C4-2B (cell line): ENCODE measurements at regions not wholly inside any gene's neighbourhood (a gene's known extent, or its start where the extent isn't known, plus 50 kb on each side); places are given as distances from the start of the nearest gene placed in this dataset.

Experiments used
- H3K27ac ChIP-seq: fragments of 450-650 bp; 2 replicates; pipeline ENCODE4 v1.5.1; 2017
- ZFX ChIP-seq: fragments of 450-650 bp; IDR thresholded peaks from 2 replicates; pipeline ENCODE4 v1.6.1; 2017
- TF ChIP-seq, protein P1 (sequence below): fragments of 450-650 bp; conservative IDR thresholded peaks from 2 replicates; pipeline ENCODE4 v1.5.1; 2017; ENCODE audit warnings: mild to moderate bottlenecking

- TF ChIP-seq, protein P1, sequence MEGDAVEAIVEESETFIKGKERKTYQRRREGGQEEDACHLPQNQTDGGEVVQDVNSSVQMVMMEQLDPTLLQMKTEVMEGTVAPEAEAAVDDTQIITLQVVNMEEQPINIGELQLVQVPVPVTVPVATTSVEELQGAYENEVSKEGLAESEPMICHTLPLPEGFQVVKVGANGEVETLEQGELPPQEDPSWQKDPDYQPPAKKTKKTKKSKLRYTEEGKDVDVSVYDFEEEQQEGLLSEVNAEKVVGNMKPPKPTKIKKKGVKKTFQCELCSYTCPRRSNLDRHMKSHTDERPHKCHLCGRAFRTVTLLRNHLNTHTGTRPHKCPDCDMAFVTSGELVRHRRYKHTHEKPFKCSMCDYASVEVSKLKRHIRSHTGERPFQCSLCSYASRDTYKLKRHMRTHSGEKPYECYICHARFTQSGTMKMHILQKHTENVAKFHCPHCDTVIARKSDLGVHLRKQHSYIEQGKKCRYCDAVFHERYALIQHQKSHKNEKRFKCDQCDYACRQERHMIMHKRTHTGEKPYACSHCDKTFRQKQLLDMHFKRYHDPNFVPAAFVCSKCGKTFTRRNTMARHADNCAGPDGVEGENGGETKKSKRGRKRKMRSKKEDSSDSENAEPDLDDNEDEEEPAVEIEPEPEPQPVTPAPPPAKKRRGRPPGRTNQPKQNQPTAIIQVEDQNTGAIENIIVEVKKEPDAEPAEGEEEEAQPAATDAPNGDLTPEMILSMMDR, result no peak
- TF ChIP-seq ZFX, result no peak
Measured at GRCh38 chr15:47950447-47950846, 170.3 kb upstream of the SLC24A5 start.

GRCh38 chr15:47951781-47952180 is 169.0 kb upstream of the SLC24A5 start:
- H3K27ac ChIP-seq, result no peak overlapping the region
- TF ChIP-seq, protein P1, result no peak
- TF ChIP-seq ZFX, result no peak

More at GRCh38 chr15:47950447-47950846, 170.3 kb upstream of the SLC24A5 start:
- H3K27ac ChIP-seq, result no peak overlapping the region

DNA sequence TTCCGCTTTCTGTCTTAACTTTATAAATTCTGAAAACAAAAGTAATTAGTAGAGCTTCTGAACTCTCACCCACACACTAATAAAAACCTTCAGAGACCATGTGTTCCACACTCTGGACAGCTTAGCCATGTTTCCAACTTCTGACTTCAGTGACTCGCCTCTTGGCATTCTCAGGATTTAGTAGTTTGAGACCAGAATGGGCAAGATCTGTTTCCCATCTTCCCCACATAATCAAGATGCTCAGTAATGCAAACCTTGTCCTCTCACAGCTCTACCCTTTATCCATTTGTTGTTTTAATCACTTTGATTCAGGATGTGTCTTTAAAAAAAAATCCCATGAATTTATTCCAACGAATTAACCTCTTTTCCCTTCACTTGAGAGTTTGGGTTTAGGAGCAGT is 166.6 kb upstream of the SLC24A5 start:
- no peak for TF ChIP-seq ZFX
- TF ChIP-seq, protein P1, result no peak
- H3K27ac ChIP-seq, result no peak overlapping the region

GRCh38 chr15:47955021-47955420 is 165.8 kb upstream of the SLC24A5 start:
- H3K27ac ChIP-seq, result no peak overlapping the region
- TF ChIP-seq, protein P1, result no peak
- no peak for TF ChIP-seq ZFX

- TF ChIP-seq, protein P1, result no peak
- TF ChIP-seq ZFX, result no peak
- no peak overlapping the region for H3K27ac ChIP-seq
Measured at GRCh38 chr15:47959617-47960413, 161.0 kb upstream of the SLC24A5 start.

- no peak overlapping the region for H3K27ac ChIP-seq
- TF ChIP-seq ZFX, result no peak
- TF ChIP-seq, protein P1, result no peak
Measured at GRCh38 chr15:47961401-47962090, 159.2 kb upstream of the SLC24A5 start.

GRCh38 chr15:47963265-47963664 is 157.5 kb upstream of the SLC24A5 start:
- H3K27ac ChIP-seq, result no peak overlapping the region
- TF ChIP-seq, protein P1, result peak; percentile 21; the same call in 1 of the 2 replicates
- no peak for TF ChIP-seq ZFX
